ENCODE measurements at regions not wholly inside any gene's neighbourhood (a gene's known extent, or its start where the extent isn't known, plus 50 kb on each side); places are given as distances from the start of the nearest gene placed in this dataset.

DNA sequence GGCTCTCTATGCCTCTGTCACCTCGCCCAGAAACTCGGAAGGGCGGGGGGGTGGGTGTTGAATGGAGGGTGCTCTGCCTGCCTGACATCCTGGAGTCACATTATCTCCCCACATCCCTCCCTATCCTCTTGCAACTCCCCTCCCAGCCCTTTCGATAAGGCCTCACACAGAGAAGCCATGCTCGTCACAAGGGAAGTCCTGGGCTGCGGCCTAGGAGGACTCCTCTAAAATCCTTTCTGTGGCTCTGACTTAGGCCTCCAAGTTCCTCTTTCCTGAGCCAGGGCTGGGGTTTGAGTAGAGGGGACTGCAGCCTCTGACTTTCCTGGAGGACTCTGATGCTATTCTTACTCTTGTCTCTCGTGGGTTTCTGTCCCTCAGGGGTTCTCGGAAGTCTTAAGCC lies 75.0 kb upstream of the PKDCC start:
- H3K4me3 ChIP-seq (ENCODE audit: low read length) = no peak overlapping the region
- TF ChIP-seq, protein P1, sequence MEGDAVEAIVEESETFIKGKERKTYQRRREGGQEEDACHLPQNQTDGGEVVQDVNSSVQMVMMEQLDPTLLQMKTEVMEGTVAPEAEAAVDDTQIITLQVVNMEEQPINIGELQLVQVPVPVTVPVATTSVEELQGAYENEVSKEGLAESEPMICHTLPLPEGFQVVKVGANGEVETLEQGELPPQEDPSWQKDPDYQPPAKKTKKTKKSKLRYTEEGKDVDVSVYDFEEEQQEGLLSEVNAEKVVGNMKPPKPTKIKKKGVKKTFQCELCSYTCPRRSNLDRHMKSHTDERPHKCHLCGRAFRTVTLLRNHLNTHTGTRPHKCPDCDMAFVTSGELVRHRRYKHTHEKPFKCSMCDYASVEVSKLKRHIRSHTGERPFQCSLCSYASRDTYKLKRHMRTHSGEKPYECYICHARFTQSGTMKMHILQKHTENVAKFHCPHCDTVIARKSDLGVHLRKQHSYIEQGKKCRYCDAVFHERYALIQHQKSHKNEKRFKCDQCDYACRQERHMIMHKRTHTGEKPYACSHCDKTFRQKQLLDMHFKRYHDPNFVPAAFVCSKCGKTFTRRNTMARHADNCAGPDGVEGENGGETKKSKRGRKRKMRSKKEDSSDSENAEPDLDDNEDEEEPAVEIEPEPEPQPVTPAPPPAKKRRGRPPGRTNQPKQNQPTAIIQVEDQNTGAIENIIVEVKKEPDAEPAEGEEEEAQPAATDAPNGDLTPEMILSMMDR (IDR thresholded peaks at IDR 0.05; ENCODE audit: insufficient read depth, low read depth, low read length, missing control alignments) = no peak
- DNase-seq (ENCODE audit: low read depth) = no peak

- no peak for DNase-seq (ENCODE audit: low read depth)
- H3K4me3 ChIP-seq (ENCODE audit: low read length) = no peak overlapping the region
- TF ChIP-seq, protein P1 (IDR thresholded peaks at IDR 0.05; ENCODE audit: insufficient read depth, low read depth, low read length, missing control alignments) = no peak
These were observed 74.0 kb upstream of the PKDCC start for GRCh38 chr2:41973871-41974270.

GRCh38 chr2:41981417-41981816 lies 66.4 kb upstream of the PKDCC start:
- TF ChIP-seq, protein P1 (IDR thresholded peaks at IDR 0.05; ENCODE audit: insufficient read depth, low read depth, low read length, missing control alignments) = no peak
- no peak for DNase-seq (ENCODE audit: low read depth)
- no peak overlapping the region for H3K4me3 ChIP-seq (ENCODE audit: low read length)

- no peak overlapping the region for H3K4me3 ChIP-seq (ENCODE audit: low read length)
- TF ChIP-seq, protein P1 (IDR thresholded peaks at IDR 0.05; ENCODE audit: insufficient read depth, low read depth, low read length, missing control alignments) = no peak
- DNase-seq (ENCODE audit: low read depth) = no peak
These were observed 62.2 kb upstream of the PKDCC start for GRCh38 chr2:41985573-41986095.

DNA sequence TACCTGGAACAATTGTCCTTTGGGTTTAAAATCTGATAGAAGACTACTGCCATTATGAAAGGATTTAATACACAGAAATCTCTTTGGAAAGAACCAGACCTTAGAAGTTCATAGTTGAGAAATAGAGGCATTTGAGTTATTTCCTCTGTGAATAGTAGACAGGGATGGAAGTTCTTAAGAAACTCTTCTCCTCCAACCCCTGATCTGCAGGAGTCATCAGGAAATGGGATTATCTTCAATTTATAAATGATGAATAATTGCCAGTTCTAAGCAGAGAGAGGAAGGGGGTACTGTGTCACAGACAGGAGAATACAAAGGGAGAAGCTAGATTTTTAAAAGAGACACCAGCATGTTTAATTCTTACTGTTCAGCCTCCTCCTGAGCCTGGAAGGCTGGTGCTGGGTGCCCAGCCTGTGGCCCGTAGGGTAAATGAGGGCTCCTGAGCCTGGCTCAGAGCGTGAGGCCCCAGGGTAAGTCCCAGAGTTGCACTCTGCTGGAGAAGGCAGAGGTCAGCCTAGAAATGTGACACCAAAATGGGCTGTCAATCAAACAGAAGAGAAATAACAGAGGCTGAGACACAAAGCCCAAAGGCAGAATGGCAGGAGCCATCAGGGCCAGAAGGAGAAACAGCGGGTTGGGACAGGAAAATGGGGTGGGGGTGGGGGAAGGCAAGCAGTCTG lies 58.2 kb upstream of the PKDCC start:
- TF ChIP-seq, protein P1 (IDR thresholded peaks at IDR 0.05; ENCODE audit: insufficient read depth, low read depth, low read length, missing control alignments) = no peak
- H3K4me3 ChIP-seq (ENCODE audit: low read length) = no peak overlapping the region
- DNase-seq (ENCODE audit: low read depth) = no peak

GRCh38 chr2:41990245-41990644 lies 57.6 kb upstream of the PKDCC start:
- no peak for DNase-seq (ENCODE audit: low read depth)

More at GRCh38 chr2:41990245-41990644, 57.6 kb upstream of the PKDCC start:
- H3K4me3 ChIP-seq (ENCODE audit: low read length) = no peak overlapping the region
- TF ChIP-seq, protein P1 (IDR thresholded peaks at IDR 0.05; ENCODE audit: insufficient read depth, low read depth, low read length, missing control alignments) = no peak
